NCI-H510A (cell line): ENCODE measurements at regions not wholly inside any gene's neighbourhood (a gene's known extent, or its start where the extent isn't known, plus 50 kb on each side); places are given as distances from the start of the nearest gene placed in this dataset.
"Not testable (repeated sequence)": the region's sequence is repeated elsewhere in the genome, so short reads cannot be mapped to it uniquely, and the experiment has no call there.

ENCODE experiments used
- DNase-seq: peaks from one replicate; lab custom pipeline; 2025; lab: John Stamatoyannopoulos, UW

DNA sequence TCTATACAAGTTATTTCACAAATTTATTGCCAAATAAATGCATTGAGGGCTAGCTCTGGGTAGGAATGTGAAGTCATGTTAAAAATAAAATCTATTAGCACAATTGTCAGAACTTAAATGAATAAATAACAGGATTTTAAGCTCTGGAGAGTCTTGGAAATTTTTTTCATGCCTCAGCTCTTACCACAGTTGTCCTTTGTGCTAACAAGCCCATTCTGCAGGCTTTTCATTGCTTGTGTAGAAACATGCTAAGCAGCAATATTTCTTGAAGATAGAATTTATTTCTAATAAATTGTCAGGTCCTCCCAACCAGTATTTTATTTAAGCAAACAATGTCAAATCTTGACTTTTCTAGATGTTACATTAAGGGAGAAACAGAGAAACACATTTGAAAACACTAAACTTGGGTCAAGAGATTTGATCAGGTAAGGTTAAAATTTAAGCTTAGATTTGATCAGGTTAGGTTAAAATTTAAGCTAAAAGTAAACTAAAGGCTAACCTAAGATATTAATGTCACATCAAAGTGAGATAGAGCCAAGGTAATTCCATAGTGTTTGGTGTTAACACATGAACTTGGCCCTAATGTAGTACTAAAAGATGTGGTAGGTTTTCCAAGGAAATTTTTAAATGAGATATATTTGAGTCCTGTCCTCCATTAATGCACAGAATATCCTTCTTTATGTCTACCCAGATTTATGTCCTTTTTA lies 179.1 kb upstream of the IL1RAPL1 start:
- no peak for DNase-seq

DNA sequence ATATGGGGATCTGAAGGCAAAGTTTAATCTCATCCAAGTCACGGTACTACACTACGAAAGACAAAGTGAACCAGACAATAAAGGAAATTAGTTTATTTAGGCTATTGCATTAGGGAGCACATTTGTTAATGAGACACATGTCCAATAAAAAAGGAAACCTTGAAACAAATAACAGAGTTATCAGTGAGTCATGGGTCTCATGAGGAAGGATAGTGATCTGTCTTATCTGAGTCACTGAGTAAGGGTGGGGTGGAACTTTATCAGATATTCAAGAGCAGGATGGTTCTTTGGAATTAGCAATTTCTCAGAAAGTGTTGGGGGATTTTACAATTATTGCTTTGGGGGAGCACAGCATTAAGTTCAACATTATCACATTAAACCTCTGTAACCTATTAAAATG lies 188.9 kb upstream of the IL1RAPL1 start:
- no peak for DNase-seq

- no peak for DNase-seq
Observed at GRCh38 chrX:28391528-28391927, 195.7 kb upstream of the IL1RAPL1 start.

DNA sequence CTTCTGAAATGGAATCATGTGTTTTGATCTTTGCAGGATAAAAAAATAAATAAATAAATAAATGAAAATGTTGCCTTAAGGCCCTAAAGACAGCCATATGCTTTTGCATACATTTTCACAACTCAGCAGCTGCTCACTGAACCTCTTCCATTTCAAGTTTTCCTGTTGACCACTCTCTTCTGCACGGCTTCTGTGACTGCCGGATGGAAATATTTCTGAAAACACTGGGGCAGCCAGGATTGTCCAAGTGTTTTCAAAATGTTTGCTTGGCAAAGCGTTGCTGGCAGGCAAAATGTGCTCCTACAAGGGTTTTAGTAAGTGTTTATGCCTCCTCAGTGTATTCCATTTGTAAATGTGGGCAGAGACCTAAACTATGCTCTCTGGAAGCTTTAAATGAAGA lies 208.1 kb upstream of the IL1RAPL1 start:
- no peak for DNase-seq

DNA sequence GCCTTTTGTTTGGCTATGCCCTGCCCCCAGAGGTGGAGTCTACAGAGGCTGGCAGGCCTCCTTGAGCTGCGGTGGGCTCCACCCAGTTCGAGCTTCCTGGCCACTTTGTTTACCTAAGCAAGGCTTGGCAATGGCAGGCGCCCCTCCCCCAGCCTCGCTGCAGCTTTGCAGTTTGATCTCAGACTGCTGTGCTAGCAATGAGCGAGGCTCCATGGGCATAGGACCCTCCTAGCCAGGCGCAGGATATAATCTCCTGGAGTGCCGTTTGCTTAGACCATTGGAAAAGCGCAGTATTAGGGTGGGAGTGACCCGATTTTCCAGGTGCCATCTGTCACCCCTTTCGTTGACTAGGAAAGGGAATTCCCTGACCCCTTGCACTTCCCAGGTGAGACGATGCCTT lies 219.6 kb upstream of the IL1RAPL1 start:
- DNase-seq: not testable (repeated sequence)

GRCh38 chrX:28351801-28352200 lies 235.4 kb upstream of the IL1RAPL1 start:
- no peak for DNase-seq

DNA sequence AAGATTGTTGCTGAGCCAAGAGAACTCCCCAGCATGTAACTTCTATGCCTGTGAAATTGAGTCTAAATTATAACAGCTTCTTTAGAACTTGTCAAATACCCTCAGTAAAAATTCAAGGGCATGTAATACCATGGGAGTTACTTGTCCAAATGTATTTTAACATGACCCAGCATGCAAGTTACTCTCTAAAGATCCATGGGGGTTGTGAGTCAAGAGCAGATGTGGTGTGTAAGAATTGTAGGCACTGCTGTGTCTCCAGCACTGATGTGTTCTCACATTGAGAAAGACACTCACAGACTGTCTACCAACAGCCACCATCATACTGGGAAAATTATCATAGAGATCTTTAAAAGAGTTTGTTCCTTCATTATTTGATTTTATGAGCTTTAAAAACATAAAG lies 237.4 kb upstream of the IL1RAPL1 start:
- no peak for DNase-seq

- DNase-seq: no peak
Observed at GRCh38 chrX:28347476-28347875, 239.8 kb upstream of the IL1RAPL1 start.

GRCh38 chrX:28329156-28329555 lies 258.1 kb upstream of the IL1RAPL1 start:
- DNase-seq: no peak

DNA sequence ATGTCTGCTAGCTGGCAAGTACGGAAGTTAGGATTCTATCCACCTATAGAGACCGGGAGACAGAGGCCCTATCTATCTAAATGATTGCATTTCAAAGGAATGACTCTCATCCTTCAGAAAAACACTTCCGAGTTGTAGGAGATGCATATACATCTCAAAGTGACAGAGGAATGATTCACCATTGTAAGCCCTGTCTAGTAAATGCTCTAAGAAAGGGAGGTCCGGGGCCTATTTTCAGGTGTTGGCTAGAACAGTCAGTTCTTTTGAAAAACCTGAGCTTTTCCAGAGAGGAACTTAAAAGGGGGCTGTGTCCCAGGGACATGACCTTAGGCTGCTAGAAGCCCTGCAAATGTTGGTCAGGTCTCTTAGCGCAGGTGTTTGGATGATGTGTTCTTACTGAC lies 262.9 kb upstream of the IL1RAPL1 start:
- DNase-seq: no peak

GRCh38 chrX:28321286-28321685 lies 266.0 kb upstream of the IL1RAPL1 start:
- DNase-seq: no peak

- no peak for DNase-seq
Observed at GRCh38 chrX:28312965-28313364, 274.3 kb upstream of the IL1RAPL1 start.

GRCh38 chrX:28312259-28312658 lies 275.0 kb upstream of the IL1RAPL1 start:
- DNase-seq: no peak

- peak; percentile 7 for DNase-seq
Observed at GRCh38 chrX:28311466-28311865, 275.8 kb upstream of the IL1RAPL1 start.

DNA sequence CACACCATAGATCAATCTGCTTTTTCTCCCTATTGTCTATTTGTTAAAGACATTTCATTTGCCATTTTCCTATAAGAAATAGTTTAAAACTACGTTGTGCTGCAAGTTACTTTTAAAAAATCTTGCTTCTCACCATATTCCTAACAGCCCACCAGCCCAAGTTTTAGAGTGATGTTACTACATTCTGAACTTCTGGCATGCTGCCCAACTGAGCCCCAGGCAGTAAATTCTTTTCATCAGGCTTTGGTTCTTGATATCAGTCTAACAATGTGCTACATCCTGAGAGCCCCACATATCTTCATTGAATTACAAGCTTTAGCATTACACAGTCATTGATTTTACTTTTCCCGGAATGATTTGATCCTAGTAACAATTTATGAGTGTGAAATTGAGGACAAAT lies 283.8 kb upstream of the IL1RAPL1 start:
- DNase-seq: no peak

DNA sequence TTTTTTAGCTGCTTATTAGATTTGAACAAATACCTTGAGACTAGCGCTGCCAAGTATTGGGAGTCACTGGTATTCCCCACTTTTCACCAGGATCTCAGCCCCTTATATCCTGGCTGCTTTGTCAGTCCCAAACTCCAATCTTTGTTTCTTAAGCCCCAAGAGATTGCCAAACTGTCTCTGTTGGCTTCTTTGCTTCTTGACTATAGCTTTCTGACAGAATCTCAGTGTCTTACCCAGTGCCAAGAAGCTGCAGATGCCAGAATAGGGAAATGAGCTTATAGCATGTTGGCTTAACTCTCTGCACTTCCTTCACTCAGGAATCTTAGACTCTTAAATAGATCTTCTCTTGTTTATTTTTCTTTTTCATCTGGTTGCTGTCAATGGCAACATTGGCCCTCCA lies 297.5 kb upstream of the DCAF8L1 start:
- DNase-seq: no peak

DNA sequence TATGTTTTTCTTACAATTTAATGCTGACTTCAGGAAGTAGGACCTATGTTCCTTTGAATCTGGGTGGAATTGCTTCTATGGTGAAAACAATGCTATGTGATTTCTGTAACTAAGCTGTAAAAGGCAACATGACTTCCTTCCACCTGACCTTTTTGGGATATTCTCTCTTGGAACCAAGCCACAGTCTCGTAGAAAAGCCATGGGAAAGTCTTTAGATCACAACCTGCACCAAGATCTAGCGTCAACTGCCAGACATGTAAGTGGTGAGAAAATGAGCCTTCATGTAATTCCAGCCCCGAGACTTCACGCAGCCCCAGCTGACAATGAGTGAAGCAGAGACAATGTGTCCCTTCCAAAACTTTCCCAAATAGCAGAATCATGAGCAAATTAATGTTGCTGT lies 297.0 kb upstream of the DCAF8L1 start:
- no peak for DNase-seq

DNA sequence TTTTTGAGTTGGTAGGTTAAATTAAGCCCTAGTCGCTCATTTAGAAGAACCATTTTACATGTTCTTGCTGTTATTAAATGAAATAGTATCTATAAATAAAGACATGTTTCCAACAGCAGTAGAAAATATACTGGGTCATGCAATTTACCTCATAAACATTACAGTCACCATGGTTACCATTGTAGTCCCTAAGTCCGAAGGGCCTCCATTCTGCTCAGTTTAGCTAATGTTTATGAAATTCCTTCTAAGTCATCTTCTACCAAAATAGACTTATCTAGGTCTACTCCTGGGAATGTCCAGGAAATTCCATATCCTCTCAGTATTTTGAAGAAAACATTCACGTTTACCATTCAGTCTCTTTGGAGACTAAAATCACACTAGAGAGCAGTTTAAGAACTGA lies 292.5 kb upstream of the DCAF8L1 start:
- DNase-seq: no peak

DNA sequence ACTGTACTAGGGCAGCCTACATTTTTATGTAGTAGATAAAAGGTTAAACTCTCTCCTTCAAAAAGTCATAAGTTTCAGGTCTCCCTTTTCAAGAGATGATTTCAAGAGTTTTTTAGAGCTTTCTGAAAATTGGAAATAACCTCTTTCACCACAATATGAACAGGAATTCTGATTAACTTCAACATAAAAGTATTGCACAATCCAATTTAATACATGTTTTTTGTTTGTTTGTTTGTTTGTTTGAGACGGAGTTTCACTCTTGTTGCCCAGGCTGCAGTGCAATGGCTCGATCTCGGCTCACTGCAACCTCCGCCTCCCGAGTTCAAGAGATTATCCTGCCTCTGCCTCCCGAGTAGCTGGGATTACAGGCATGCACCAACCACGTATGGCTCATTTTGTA lies 265.4 kb upstream of the DCAF8L1 start:
- DNase-seq: no peak

DNA sequence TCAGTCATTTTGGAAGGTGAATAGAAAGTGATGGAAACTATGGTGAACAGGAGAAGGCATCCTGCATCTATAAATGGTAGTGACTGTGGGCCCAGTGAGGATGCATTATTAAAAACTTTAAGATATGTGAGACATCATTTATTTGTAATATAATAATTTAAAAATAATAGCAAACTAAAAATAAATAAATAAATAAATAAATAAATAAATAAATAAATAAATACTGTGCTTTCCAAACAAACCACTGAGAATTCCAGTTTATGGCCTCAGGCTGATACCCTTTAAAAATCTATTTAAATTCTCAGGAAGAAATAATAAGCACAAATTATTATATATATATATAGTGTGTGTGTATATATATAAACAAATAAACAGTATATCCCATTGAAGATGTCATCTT lies 248.0 kb upstream of the DCAF8L1 start:
- DNase-seq: no peak

DNA sequence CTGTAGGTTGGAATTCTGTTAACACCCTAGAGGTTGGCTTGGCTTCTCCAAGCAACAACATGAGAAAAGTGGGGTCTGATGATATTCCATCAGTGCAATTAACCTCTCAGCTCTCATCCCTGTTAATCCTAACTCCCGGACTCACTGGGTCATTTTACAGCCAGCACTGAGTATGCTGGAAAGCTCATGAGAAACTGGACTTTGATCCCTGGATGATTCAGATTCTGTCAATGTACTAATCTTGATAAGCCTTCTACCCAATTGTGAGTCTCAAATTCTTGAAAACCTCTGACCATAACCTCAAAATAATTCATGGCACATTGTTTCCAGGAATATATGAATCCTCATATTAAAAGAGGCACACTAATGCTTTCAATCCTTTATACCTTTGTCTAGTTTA lies 244.3 kb upstream of the DCAF8L1 start:
- DNase-seq: no peak

DNA sequence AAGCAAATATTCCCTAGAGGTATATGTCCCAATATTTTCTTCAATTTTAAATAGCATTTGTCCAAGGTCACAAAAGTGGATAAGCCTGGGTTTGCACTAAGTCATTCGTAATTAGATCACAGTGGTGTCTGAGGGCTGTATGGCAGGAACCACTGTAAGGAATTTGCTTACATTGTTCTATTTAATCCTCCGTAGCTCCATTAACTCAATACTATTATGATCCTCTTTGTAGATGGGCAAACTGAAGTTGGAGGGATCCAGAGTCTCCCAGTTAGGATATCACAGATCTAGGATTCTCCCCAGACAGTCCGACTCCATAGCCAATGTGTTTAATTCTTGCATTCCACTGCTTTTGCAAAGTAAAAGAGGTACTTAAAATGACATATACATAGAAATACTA lies 242.7 kb upstream of the DCAF8L1 start:
- DNase-seq: no peak

- DNase-seq: no peak
Observed at GRCh38 chrX:28223469-28223868, 242.2 kb upstream of the DCAF8L1 start.

DNA sequence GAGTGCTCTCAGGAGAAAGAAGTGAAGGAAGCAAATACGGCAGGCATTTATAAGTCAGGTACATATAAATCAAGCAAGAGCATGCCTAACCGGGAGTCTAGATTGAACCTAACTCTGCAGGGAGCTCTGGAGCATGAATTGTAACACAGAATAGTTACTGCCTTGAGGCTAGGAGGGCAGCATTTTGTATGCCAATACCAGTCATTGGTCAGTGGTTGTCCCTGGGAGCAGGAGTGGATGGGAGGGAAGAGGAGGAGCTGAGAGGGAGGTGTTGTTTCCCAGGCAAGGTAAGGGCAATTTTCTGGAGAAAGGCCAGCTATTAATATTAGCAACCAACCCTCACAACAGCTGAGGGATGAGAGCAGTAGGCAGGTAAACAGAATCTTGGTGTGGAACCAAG lies 224.7 kb upstream of the DCAF8L1 start:
- peak; percentile 1 for DNase-seq

- no peak for DNase-seq
Observed at GRCh38 chrX:28205126-28205525, 223.9 kb upstream of the DCAF8L1 start.
